ENCODE measurements at regions not wholly inside any gene's neighbourhood (a gene's known extent, or its start where the extent isn't known, plus 50 kb on each side); places are given as distances from the start of the nearest gene placed in this dataset.
"Not testable (repeated sequence)": the region's sequence is repeated elsewhere in the genome, so short reads cannot be mapped to it uniquely, and the experiment has no call there.

- Histone ChIP-seq H3K27me3 (ENCODE audit: insufficient read depth, insufficient read length) (no peaks in the 10 kb centered on the region), H3K4me1 (ENCODE audit: insufficient read depth, insufficient read length) (no peaks in the 10 kb centered on the region), H3K9me3 (ENCODE audit: insufficient read depth, low read length) (no peaks in the 10 kb centered on the region), H3K9ac (ENCODE audit: insufficient read length, low read depth) (no peak overlapping the region), H3K36me3 (ENCODE audit: insufficient read depth, insufficient read length, low read length) (no peaks in the 10 kb centered on the region), H3K4me3 (ENCODE audit: insufficient read length, low read depth) (no peak overlapping the region)
- TF ChIP-seq YY1 (IDR thresholded peaks at IDR 0.05; ENCODE audit: insufficient read depth, insufficient read length) = no peak
- TF ChIP-seq ZNF274 (IDR thresholded peaks at IDR 0.05; ENCODE audit: low read depth, low read length) = no peak
- DNase-seq (ENCODE audit: low read depth, low spot score) = no peak
Observed at GRCh38 chr5:96194593-96194992, 232.9 kb upstream of the ELL2 start.

DNA sequence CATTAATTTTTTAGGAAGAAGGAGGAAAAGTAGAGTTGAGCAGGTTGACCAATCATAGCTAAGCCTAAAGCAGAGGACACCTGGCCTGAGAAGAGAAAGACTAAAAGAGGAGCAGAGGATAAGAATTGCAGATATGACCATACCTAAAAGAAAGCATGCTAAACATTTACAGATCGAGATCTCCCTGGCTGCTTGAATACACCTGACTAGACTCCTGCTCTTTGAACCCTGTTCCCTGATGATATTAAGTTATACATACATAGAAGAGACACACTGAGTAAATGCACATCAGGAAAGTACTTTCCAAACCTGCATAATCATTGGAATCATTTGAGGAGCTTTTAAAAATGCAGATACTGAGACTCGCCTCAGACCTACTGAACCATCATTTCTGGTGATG is 232.3 kb upstream of the ELL2 start:
- no peak overlapping the region for H3K9ac ChIP-seq (ENCODE audit: insufficient read length, low read depth)
- no peak overlapping the region for H3K4me3 ChIP-seq (ENCODE audit: insufficient read length, low read depth)
- TF ChIP-seq YY1 (IDR thresholded peaks at IDR 0.05; ENCODE audit: insufficient read depth, insufficient read length) (no peak), SUZ12 (IDR thresholded peaks at IDR 0.05; ENCODE audit: extremely low read depth, insufficient read depth, insufficient read length) (no peak), ZNF274 (IDR thresholded peaks at IDR 0.05; ENCODE audit: low read depth, low read length) (no peak)
- no peaks in the 10 kb centered on the region for H3K36me3 ChIP-seq (ENCODE audit: insufficient read depth, insufficient read length, low read length)
- H3K27me3 ChIP-seq (ENCODE audit: insufficient read depth, insufficient read length) = no peaks in the 10 kb centered on the region
- H3K4me1 ChIP-seq (ENCODE audit: insufficient read depth, insufficient read length) = no peaks in the 10 kb centered on the region
- H3K9me3 ChIP-seq (ENCODE audit: insufficient read depth, low read length) = no peaks in the 10 kb centered on the region
- DNase-seq (ENCODE audit: low read depth, low spot score) = no peak

- TF ChIP-seq SUZ12 (IDR thresholded peaks at IDR 0.05; ENCODE audit: extremely low read depth, insufficient read depth, insufficient read length) = no peak
- no peak for TF ChIP-seq ZNF274 (IDR thresholded peaks at IDR 0.05; ENCODE audit: low read depth, low read length)
- TF ChIP-seq YY1 (IDR thresholded peaks at IDR 0.05; ENCODE audit: insufficient read depth, insufficient read length) = no peak
- no peak overlapping the region for H3K9ac ChIP-seq (ENCODE audit: insufficient read length, low read depth)
- no peaks in the 10 kb centered on the region for H3K4me1 ChIP-seq (ENCODE audit: insufficient read depth, insufficient read length)
- H3K36me3 ChIP-seq (ENCODE audit: insufficient read depth, insufficient read length, low read length) = no peaks in the 10 kb centered on the region
- no peak overlapping the region for H3K4me3 ChIP-seq (ENCODE audit: insufficient read length, low read depth)
- no peaks in the 10 kb centered on the region for H3K9me3 ChIP-seq (ENCODE audit: insufficient read depth, low read length)
- no peaks in the 10 kb centered on the region for H3K27me3 ChIP-seq (ENCODE audit: insufficient read depth, insufficient read length)
- no peak for DNase-seq (ENCODE audit: low read depth, low spot score)
Observed at GRCh38 chr5:96189987-96190386, 228.3 kb upstream of the ELL2 start.

DNA sequence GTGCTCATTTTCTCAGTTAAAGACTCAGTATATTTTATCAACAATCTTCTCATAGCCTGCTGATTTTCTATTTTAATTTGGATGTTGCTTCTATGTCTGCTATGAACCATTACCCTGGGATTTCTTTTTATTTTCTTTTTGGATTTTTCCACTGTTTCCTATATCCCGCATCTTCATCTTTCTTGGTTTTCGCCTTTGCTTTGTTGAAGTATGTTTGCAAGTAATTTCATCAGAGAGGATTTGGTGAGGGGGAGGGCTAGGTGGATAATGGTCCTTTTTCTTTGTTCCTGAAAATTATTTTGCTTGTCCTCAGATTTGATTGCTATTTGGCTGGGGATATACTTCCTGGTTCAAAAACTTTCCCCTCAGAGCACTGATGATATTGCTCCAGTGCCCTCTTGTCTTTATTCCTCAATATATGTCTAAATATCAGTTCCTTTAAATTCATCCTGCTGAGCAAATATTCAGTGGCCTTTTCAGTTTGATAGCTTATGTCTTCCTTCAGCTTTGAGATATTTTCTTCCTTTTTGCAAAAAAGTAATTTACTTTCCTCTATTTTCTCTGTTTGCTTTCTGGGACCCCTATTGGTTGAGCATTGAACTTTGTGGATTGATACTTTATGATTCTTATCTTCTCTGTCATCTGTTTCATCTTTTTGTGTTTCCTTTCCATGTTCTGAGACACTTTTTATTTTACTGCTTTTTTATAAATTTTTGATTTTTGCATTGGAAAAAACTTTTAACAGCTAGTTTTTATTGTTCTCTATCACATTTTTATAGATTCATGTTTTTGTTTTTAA is 227.6 kb upstream of the ELL2 start:
- TF ChIP-seq YY1 (IDR thresholded peaks at IDR 0.05; ENCODE audit: insufficient read depth, insufficient read length) (no peak), SUZ12 (IDR thresholded peaks at IDR 0.05; ENCODE audit: extremely low read depth, insufficient read depth, insufficient read length) (no peak), ZNF274 (IDR thresholded peaks at IDR 0.05; ENCODE audit: low read depth, low read length) (no peak)
- H3K9ac ChIP-seq (ENCODE audit: insufficient read length, low read depth) = no peak overlapping the region
- no peaks in the 10 kb centered on the region for H3K36me3 ChIP-seq (ENCODE audit: insufficient read depth, insufficient read length, low read length)
- no peak overlapping the region for H3K4me3 ChIP-seq (ENCODE audit: insufficient read length, low read depth)
- no peaks in the 10 kb centered on the region for H3K9me3 ChIP-seq (ENCODE audit: insufficient read depth, low read length)
- no peak for DNase-seq (ENCODE audit: low read depth, low spot score)
- H3K4me1 ChIP-seq (ENCODE audit: insufficient read depth, insufficient read length) = no peaks in the 10 kb centered on the region
- no peaks in the 10 kb centered on the region for H3K27me3 ChIP-seq (ENCODE audit: insufficient read depth, insufficient read length)

GRCh38 chr5:96187309-96188027 is 225.8 kb upstream of the ELL2 start:
- Histone ChIP-seq H3K27me3 (ENCODE audit: insufficient read depth, insufficient read length) (no peaks in the 10 kb centered on the region), H3K9ac (ENCODE audit: insufficient read length, low read depth) (no peak overlapping the region), H3K36me3 (ENCODE audit: insufficient read depth, insufficient read length, low read length) (no peaks in the 10 kb centered on the region), H3K4me1 (ENCODE audit: insufficient read depth, insufficient read length) (no peaks in the 10 kb centered on the region), H3K9me3 (ENCODE audit: insufficient read depth, low read length) (no peaks in the 10 kb centered on the region), H3K4me3 (ENCODE audit: insufficient read length, low read depth) (no peak overlapping the region)
- DNase-seq (ENCODE audit: low read depth, low spot score) = no peak
- no peak for TF ChIP-seq SUZ12 (IDR thresholded peaks at IDR 0.05; ENCODE audit: extremely low read depth, insufficient read depth, insufficient read length)
- TF ChIP-seq ZNF274 (IDR thresholded peaks at IDR 0.05; ENCODE audit: low read depth, low read length) = no peak
- no peak for TF ChIP-seq YY1 (IDR thresholded peaks at IDR 0.05; ENCODE audit: insufficient read depth, insufficient read length)

GRCh38 chr5:96184510-96184909 is 222.9 kb upstream of the ELL2 start:
- H3K4me3 ChIP-seq (ENCODE audit: insufficient read length, low read depth); DNase-seq (ENCODE audit: low read depth, low spot score); H3K9me3 ChIP-seq (ENCODE audit: insufficient read depth, low read length); H3K27me3 ChIP-seq (ENCODE audit: insufficient read depth, insufficient read length); H3K9ac ChIP-seq (ENCODE audit: insufficient read length, low read depth); H3K36me3 ChIP-seq (ENCODE audit: insufficient read depth, insufficient read length, low read length); H3K4me1 ChIP-seq (ENCODE audit: insufficient read depth, insufficient read length): not testable (repeated sequence)

- Histone ChIP-seq H3K4me3 (ENCODE audit: insufficient read length, low read depth) (no peak overlapping the region), H3K4me1 (ENCODE audit: insufficient read depth, insufficient read length) (no peaks in the 10 kb centered on the region), H3K36me3 (ENCODE audit: insufficient read depth, insufficient read length, low read length) (no peaks in the 10 kb centered on the region), H3K27me3 (ENCODE audit: insufficient read depth, insufficient read length) (no peaks in the 10 kb centered on the region), H3K9ac (ENCODE audit: insufficient read length, low read depth) (no peak overlapping the region), H3K9me3 (ENCODE audit: insufficient read depth, low read length) (no peaks in the 10 kb centered on the region)
- DNase-seq (ENCODE audit: low read depth, low spot score) = no peak
- TF ChIP-seq SUZ12 (IDR thresholded peaks at IDR 0.05; ENCODE audit: extremely low read depth, insufficient read depth, insufficient read length) = no peak
- TF ChIP-seq ZNF274 (IDR thresholded peaks at IDR 0.05; ENCODE audit: low read depth, low read length) = no peak
- no peak for TF ChIP-seq YY1 (IDR thresholded peaks at IDR 0.05; ENCODE audit: insufficient read depth, insufficient read length)
Observed at GRCh38 chr5:96180684-96181435, 219.2 kb upstream of the ELL2 start.
